ENCODE measurements at regions not wholly inside any gene's neighbourhood (a gene's known extent, or its start where the extent isn't known, plus 50 kb on each side); places are given as distances from the start of the nearest gene placed in this dataset.

GRCh38 chr10:34885898-34886297 lies 70.8 kb upstream of the PARD3 start:
- Histone ChIP-seq H3K4me2 (ENCODE audit: insufficient read depth, low read length) (no peak overlapping the region), H3K9me3 (ENCODE audit: insufficient read depth, low read length, severe bottlenecking) (no peaks in the 10 kb centered on the region), H3K79me2 (ENCODE audit: insufficient read depth, low read length) (no peaks in the 10 kb centered on the region), H3K4me3 (ENCODE audit: low read depth in 1 of 2, low read length in 2 of 2) (no peak overlapping the region), H3K27ac (ENCODE audit: low read length) (no peak overlapping the region), H2AFZ (ENCODE audit: low read depth, low read length) (no peak overlapping the region), H3K9ac (ENCODE audit: low read depth, low read length) (no peak overlapping the region), H3K36me3 (ENCODE audit: insufficient read depth, low read length) (no peaks in the 10 kb centered on the region), H4K20me1 (ENCODE audit: insufficient read depth, low read length) (no peaks in the 10 kb centered on the region), H3K27me3 (ENCODE audit: insufficient read depth, low read length, poor library complexity) (no peaks in the 10 kb centered on the region), H3K4me1 (ENCODE audit: insufficient read depth, low read length) (peaks cover 7% of the 10 kb centered on the region)
- DNase-seq (no peak), ATAC-seq (ENCODE audit: insufficient read depth, low read depth) (no peak)
- no peak for TF ChIP-seq EZH2 (IDR thresholded peaks at IDR 0.05; ENCODE audit: borderline replicate concordance, low read depth, low read length, severe bottlenecking)
- TF ChIP-seq CTCF (IDR thresholded peaks at IDR 0.05; ENCODE audit: borderline replicate concordance, extremely low read depth, low read length, poor library complexity, severe bottlenecking) = no peak

- Histone ChIP-seq H2AFZ (ENCODE audit: low read depth, low read length) (no peak overlapping the region; the same call in 1 of the 2 replicates), H3K4me1 (ENCODE audit: insufficient read depth, low read length) (peaks cover 7% of the 10 kb centered on the region), H3K9me3 (ENCODE audit: insufficient read depth, low read length, severe bottlenecking) (no peaks in the 10 kb centered on the region), H3K27ac (ENCODE audit: low read length) (no peak overlapping the region), H3K4me3 (ENCODE audit: low read depth in 1 of 2, low read length in 2 of 2) (no peak overlapping the region), H3K4me2 (ENCODE audit: insufficient read depth, low read length) (no peak overlapping the region), H3K27me3 (ENCODE audit: insufficient read depth, low read length, poor library complexity) (no peaks in the 10 kb centered on the region), H3K36me3 (ENCODE audit: insufficient read depth, low read length) (no peaks in the 10 kb centered on the region), H3K9ac (ENCODE audit: low read depth, low read length) (no peak overlapping the region), H4K20me1 (ENCODE audit: insufficient read depth, low read length) (no peaks in the 10 kb centered on the region), H3K79me2 (ENCODE audit: insufficient read depth, low read length) (no peaks in the 10 kb centered on the region)
- ATAC-seq (ENCODE audit: insufficient read depth, low read depth) = no peak
- TF ChIP-seq EZH2 (IDR thresholded peaks at IDR 0.05; ENCODE audit: borderline replicate concordance, low read depth, low read length, severe bottlenecking) = no peak
- no peak for TF ChIP-seq CTCF (IDR thresholded peaks at IDR 0.05; ENCODE audit: borderline replicate concordance, extremely low read depth, low read length, poor library complexity, severe bottlenecking)
- no peak for DNase-seq
Observed at GRCh38 chr10:34885011-34885410, 69.9 kb upstream of the PARD3 start.

GRCh38 chr10:34884272-34884952 lies 69.3 kb upstream of the PARD3 start:
- H3K4me3 ChIP-seq (ENCODE audit: low read depth in 1 of 2, low read length in 2 of 2) = no peak overlapping the region
- no peaks in the 10 kb centered on the region for H3K9me3 ChIP-seq (ENCODE audit: insufficient read depth, low read length, severe bottlenecking)
- no peak overlapping the region for H3K4me2 ChIP-seq (ENCODE audit: insufficient read depth, low read length)
- no peaks in the 10 kb centered on the region for H3K79me2 ChIP-seq (ENCODE audit: insufficient read depth, low read length)
- H4K20me1 ChIP-seq (ENCODE audit: insufficient read depth, low read length) = no peaks in the 10 kb centered on the region
- DNase-seq (no peak), ATAC-seq (ENCODE audit: insufficient read depth, low read depth) (peak; percentile 65; the same call in 2 of the 3 replicates)
- no peak overlapping the region; the same call in 1 of the 2 replicates for H3K27ac ChIP-seq (ENCODE audit: low read length)
- H3K27me3 ChIP-seq (ENCODE audit: insufficient read depth, low read length, poor library complexity) = no peaks in the 10 kb centered on the region
- H3K36me3 ChIP-seq (ENCODE audit: insufficient read depth, low read length) = no peaks in the 10 kb centered on the region
- TF ChIP-seq CTCF (IDR thresholded peaks at IDR 0.05; ENCODE audit: borderline replicate concordance, extremely low read depth, low read length, poor library complexity, severe bottlenecking) = no peak
- no peak for TF ChIP-seq EZH2 (IDR thresholded peaks at IDR 0.05; ENCODE audit: borderline replicate concordance, low read depth, low read length, severe bottlenecking)
- peaks cover 7% of the 10 kb centered on the region for H3K4me1 ChIP-seq (ENCODE audit: insufficient read depth, low read length)
- no peak overlapping the region for H3K9ac ChIP-seq (ENCODE audit: low read depth, low read length)
- H2AFZ ChIP-seq (ENCODE audit: low read depth, low read length) = no peak overlapping the region; the same call in 1 of the 2 replicates
